Kidney tubule cell (primary cell): ENCODE measurements at regions not wholly inside any gene's neighbourhood (a gene's known extent, or its start where the extent isn't known, plus 50 kb on each side); places are given as distances from the start of the nearest gene placed in this dataset.

ENCODE experiments used
- DNase-seq: peaks from one replicate; pipeline ENCODE4 v3.0.0-alpha.2; 2018; ENCODE audit warnings: low spot score

DNA sequence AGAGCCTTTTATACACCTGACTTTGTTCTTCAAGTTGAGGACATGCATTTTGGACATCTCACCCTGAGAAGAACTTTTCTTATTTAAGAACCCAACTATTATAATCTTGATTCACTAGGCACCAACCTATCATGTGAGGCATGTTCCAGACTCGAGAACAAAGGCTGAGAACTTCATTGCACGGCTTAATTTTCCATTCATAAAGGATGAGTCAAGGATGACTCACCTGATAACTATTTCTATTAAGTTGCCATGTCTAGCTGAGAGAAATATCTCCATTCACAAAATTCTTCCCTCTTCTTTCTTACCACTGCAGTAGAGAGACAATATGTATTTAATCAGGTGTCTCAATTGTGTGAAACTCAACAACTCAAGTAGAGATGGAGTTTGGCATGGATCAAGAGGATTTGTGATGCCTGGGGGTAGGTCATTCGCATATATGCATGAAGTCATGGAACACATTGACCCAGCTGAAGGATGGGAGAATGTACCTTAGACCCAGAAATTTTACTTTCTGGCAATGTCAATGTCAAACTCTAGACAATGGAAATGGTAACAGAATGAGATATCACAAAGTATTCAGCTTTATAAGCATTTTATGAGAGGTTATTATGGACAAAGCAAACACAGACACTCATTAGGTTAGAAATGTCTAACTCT is 173.2 kb upstream of the PRNP start:
- peak; percentile 95 for DNase-seq

DNA sequence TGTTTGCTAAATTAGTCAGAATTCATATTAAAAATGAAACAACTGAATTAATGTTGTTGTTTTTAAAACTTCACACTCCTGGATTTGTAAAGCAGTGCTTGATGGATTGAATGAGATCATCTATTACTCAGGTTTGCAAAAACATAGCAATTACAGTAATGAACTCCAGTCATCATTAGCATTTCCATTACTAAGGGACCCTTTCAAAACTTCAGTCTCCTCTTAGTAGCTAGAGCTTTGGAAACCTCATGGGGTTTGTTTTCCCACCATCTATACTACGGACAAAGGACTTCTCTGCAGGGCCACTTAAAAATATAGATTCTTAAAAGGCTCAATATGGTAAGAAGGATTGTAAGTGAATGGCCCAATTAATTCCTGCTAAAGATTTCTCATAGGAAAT is 174.5 kb upstream of the PRNP start:
- no peak for DNase-seq

DNA sequence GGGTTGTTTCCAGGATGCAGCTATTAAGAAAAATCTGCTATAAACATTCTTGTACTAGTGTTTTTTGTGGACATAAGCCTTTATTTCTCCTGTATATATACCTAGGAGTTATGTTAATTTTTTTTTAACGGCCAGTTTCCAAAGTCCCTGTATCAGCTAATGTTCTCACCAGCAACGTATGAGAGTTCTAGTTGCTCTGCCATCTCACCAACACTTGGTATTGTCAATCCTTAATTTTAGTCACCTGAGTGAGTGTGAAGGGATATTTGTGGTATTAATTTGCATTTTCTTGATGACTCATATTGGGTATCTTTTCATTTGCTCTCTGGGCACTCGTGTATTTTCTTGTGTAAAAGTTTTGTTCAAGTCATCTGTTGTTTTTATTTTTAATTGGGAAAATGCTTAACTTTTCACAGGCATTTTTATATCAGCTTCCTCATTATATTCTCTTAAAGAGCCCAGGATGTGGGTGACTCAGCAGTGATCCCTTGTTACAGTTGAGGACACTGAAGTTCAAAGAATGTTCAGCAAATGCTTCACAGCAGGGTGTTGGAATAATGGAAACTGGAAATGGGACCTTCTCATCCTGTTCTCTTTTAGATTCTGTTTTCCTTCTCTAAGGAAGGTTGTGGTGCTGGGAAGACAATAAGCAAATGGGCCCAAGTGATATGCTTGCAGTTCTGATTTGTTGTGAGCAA is 176.3 kb upstream of the PRNP start:
- peak; percentile 73 for DNase-seq

DNA sequence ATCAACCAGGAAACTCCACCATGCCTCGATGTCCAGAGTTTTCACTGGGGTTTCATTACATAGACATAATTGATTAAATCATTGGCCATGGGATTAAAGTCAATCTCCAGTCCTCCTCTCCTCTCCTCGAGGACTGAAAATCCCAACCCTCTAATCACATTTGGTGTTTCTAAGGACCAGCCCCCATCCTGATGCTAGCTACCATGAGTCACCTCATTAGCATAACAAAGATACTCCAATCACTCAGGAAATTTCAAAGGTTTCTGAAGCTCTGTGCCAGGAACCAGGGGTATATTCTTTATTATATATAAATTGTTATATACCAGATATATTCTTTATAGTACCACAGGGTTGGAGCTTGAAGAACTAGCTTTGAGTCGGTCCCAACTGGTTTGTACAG is 177.5 kb upstream of the PRNP start:
- no peak for DNase-seq

DNA sequence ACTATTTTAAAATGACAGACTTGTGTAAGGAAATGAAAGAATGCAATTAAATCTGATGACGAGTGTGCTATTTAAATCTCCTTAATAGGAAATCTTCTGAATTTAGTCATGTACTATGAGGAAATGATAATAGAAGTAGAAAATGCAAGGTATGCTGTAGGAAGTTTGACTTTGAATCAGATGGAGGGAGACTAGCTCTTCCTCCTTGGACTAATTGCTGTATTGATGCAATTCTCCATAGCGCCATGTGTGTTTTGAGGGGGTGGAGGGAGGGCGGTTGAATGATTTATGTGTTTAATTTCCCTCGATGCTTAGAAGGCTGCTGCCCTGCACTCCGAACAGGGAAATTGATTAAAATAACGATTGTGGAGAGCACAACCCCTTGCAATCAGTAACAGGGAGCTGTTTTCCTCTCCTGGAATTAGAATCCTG is 179.0 kb upstream of the PRNP start:
- peak; percentile 92 for DNase-seq

DNA sequence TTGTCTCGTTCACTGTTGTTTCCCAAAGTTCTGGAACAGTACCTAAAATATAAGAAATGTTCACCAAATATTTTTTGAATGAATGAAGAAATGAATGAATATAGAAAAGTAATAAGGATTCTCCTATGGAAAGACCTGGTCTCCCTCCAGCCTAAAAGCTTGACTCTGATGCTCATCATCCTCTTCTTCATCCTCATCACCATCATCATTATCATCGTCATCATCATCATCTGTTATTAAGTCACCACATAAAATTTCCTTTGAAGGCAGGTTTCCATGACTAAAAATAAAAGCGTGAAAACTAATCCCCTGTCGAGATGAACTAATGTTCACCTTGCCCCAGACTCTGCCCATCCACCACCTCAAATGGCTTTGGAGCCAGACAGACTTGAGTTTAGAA is 181.4 kb upstream of the PRNP start:
- DNase-seq, result no peak

DNA sequence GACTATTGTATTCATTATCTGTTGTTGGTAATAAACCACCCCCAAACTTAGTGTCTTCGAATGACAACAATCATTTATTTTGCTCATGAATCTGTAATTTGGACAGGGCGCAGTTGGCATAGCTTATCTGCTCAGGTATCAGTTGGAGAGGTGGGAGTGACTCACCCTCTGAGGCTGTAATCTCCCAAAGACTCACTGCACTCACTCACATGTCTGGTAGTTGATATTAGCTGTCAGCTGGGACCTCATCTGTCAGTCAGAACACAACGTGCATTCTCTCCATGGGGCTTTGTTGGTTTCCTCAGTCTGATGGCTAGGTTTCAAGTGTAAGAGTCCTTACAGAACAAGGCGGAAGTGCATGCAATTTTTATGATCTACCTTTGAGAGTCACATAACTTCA is 183.5 kb upstream of the PRNP start:
- DNase-seq, result peak; percentile 36

DNA sequence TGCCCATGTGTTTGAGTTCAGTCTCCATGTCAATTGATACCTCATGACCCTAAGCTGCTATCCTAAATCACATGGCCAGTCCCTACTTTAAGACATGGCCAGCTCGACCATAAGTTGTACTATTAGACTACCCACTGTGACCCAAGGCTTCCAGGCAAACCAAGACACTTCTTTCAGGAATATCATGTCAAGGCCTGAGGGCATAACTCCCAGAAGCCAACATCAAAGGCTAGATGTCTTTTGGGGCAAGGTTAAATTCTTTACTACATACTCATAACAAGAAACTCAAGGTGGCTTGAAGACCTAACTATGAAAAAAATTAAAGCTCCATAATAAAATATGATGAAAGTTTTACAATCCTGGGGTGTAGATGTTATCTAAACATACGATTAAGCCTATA is 192.9 kb upstream of the PRNP start:
- no peak for DNase-seq

DNA sequence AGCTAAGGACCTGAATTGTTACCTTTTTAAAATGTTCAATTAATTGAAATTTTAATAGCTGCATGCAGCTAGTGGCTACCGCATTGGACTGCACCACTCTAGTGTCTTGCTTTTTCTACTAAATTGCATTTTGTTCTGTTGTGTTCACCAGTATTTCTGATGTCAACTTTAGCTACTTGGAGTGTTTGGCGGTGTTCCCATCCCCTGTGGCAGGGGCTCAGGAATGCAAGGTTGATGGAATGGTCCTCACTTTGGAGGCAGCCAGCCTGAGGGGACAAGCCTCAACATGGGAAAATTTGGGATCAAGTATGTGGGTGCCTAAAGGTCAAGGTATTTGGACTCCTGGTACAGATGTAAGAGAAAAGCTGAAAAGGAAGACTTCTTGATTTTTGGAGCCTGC is 194.6 kb upstream of the PRNP start:
- DNase-seq, result no peak

DNA sequence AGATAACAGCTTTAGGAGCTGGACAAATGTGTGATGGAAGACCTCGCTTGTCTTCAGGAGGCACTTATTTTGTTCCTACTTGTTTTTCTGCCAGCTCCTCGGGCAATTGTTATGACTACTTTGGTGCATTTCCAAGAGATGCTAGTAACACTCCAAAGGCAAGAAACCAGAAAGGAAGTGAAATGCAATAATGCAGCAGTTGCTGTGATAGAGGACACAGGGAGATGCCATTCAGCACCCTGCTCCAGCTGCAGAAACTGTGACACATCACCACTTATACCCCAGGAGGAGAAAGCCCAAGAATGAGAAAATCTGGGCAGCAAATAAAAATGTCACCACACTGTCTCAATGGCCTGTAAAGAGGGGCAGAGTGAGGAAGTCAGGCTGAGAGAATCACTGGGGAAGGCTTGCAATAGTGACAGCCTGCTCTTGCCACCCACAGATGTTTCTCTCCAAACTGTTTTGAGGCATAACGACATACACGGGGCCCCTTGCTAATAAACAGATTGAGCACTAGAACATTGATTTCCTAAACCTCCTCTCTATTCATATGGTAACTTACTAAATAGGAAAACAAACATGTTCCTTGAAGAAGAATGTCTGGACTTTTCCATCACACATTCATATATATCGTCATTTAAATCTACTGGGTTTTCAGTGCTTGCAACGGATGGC is 195.5 kb upstream of the PRNP start:
- no peak for DNase-seq

DNA sequence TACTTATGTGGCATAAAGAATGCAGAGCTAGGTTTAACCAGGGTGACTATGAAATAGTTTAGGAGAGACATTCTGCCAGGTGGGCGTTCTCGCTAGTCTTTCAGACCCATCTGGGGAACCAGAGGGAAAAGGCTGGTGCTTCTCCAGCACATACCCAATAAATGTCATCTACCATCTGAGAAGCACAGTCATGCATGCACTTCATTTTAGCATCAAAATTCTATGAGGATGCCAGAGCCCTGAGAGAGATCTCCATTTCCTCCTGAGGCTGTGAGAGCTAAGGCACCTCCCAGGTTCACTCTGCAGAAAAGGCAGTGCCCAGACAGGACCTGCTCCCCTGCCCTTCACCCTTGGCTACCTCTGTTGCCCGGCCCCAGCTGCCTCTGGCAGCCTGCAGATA is 196.2 kb upstream of the PRNP start:
- DNase-seq, result no peak

DNA sequence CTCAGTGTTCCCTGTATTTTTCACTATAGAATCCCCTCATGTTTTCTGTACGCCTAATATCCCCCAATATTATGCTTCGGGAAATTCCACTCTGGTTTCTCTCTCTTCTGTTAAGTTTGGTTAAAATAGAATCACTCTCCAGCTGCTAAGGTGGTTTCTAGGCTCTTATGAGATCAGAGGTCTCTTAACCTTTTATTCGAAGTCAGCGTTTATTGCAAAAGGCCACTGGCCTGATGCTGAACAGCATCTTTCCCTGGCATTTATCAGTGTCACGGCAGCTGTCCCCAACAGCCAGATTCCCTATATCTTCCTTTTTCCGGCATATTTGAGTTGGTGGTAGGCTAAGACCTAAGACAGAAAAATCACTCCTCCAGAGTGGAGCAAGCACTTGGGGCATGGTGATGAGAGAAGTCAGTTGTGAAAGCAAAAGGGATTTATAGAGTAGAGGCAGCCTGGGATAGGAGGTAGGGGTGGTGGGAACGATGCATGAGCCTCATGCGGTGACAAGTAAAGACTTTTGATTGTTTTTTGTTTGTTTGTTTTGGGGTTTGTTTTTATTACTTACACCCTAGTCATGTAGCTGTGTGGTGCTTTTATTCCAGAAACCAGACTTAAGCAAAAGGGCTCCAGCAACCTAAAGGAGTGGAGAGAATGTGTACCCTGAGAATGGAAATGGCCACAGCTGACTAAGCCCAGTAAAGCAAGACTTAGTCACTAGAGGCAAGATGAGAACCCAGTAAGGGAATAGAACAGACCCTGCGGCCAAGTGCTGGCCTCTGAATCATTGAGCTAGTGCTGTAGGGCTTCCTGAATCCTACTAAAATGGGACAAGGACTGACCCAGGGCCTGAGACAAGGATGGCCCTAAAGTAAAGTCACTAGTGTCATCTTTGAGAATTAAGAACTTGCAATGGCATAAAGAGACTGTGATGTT is 197.6 kb upstream of the PRNP start:
- DNase-seq, result peak; percentile 23

DNA sequence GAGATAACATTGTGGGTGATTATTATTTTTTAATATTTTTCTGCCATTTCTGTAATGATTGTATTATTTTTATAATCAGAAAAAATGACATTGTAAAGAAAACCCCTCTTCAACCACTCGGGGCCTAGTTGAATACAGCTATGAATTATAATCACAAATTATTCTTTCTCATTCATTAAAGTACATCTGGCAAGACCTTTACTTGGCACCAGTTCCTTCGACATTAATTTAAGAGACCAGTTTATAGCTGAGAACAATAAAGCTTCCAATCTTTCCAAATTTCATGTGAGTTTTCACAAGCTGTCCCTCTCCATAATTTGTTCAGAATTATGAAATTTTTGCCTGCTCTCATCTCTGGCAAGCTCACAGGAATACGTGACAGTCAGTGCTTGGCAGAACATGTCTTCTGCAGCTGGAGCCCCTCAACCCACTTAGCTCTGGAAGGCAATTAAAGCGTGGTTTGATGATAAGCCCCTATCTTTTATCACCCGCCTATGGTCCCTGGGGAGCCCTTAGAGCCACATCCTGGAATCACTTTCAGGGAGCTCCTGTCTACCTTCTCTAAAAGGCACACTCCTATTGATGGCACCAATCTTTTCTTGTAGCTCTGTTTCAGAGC is 201.8 kb upstream of the PRNP start:
- DNase-seq, result no peak

DNA sequence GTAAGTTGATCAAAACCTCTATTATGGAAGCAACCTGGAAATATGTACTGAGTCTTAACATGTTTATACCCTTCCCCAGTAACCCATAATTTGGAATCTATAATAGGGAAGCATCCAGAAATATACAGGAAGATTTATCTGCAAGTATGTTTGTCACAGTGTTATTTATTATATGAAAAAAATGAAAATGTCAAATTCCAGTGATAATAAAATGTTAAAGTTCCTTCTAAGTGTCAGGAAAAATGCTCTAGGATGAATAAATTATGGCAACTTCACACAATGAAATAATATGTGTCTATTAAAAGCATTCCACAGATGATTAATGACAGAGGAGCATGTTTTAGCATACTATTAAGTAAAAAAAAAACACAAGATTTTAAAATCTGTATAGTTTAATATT is 202.3 kb upstream of the PRNP start:
- DNase-seq, result no peak

DNA sequence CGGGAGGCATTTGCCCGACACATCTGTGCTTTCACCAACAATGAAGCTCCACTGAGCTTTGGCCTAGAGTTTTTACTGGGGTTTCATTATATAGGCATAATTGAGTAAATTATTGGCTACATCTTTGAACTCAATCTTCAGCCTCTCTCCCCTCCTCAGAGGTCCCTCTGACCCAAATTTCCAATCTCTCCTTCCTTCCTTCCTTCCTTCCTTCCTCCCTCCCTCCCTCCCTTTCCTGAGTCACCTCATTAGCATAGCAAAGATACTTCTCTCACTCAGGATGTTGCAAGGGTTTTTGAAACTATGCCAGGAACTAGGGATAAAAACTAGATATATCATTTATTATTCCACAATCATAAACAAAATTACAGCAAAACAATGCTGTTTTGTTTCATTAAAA is 202.8 kb upstream of the PRNP start:
- DNase-seq, result peak; percentile 12

DNA sequence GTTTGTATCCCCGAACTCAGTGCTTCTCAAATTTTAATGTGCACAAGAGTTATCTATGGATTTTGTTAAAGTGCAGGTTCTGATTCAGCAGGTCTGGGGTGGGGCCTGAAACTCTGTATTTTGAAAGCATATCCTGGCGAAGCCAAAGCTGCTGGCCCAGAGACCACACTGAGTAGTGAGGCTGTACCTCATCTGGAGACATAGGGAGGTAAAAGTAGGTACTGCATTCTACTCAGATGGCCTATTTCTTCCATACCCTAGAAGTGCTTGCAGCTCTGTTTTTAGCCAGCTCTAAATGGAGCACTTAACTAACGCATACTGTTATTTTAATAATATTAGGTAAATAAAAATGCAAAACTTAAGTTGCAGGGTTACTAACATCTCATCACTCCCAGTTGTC is 206.2 kb upstream of the PRNP start:
- no peak for DNase-seq

DNA sequence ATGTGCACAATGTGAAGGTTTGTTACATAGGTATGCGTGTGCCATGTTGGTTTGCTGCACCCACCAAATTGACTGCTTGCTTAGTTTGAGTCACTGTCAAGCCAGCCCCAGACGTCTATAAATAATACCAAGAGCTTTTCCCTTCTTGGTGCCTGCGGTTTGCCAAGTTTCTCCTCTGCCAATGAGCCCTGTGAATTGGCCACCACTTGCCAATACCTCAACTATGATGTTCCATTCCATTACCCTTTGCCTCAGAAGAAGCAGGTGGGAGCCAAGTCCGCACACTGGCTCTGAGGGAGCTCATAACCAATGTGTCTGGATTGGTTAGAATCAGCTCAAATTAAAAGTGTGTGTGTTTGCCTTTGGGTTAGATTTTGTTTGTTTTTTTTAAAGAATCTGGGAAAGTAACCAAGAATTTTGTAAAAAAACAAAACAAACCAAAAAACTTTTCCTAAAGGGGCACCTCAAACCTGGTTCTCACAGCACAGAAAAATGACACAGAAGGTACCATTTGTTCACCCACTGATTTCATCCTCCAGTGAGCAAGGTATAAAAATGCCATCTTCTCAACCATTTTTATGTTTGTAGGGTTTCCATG is 209.3 kb upstream of the PRNP start:
- no peak for DNase-seq

DNA sequence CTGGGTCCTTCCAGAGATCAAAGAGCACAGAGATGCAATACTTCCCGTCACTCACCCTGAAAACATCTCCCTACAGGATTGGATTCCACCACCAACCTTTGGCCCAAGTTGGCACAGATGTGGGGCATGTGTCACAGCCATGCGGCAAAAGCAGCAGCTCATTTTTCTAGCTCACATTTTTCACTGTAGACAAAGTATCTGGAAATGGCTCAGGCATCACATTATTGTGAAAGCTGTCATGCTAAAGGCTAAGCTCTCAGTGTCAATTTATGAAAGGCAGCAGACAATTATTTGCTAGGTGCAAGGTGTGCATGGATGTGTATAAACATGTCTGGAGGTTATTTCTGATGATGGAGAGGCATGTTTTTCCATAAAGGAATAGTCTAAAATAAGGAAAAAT is 213.3 kb upstream of the PRNP start:
- DNase-seq, result no peak

DNA sequence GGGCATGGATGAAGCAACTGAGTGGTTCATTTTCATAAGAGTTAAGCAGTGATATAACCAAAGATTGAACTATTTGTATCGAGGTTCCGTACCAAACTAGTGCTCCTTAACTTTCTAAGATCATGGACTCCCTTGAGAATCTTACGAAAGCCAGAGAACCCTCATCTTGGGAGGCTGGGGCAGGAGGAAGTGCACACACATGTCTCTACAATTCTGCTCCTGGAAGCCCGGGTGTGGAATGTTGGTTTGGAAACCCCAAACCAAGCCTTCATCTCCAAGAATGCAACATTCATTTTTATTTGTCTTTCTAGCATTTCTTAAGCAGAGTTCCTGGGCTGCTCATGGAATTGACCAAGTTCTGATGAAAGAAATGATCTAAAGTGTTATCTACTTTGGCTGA is 215.0 kb upstream of the PRNP start:
- no peak for DNase-seq

DNA sequence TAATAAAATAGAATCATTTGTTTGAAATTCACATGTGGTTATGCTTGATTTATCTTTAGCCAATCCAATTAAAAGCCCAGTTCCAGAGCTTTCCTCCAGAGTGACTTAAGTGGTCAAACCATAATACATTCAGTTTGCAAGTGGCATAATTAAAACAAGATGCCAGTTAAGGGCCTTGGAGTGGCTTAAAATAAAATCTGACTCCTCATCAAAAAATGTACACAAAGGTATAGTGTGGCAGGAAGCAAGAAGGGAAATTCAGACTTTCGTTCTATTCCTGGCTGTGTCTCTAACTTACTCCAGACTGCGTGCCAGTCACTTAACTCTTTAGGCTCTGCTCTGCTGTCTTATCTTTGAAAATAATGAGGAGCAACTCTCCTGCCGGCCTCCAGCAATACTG is 215.9 kb upstream of the PRNP start:
- DNase-seq, result peak; percentile 7

DNA sequence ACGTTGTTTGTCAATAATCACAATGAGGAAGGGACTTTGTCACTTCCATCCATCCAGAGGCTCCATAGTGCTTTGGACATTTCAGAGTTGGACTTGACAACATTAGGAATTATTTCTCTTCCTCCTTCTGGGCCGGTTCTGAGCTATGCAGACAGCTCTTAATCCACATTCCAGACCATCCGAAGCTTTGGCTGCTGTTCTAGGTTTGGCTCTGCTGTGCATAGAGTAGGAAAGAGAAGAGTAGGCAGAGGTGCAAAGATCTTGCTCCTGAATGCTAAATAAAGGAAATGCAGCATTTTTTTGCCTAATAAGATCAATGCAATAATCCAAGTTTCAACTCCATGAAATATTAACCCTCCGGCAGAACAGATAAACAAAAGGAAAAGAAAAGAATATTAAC is 216.3 kb upstream of the PRNP start:
- no peak for DNase-seq

DNA sequence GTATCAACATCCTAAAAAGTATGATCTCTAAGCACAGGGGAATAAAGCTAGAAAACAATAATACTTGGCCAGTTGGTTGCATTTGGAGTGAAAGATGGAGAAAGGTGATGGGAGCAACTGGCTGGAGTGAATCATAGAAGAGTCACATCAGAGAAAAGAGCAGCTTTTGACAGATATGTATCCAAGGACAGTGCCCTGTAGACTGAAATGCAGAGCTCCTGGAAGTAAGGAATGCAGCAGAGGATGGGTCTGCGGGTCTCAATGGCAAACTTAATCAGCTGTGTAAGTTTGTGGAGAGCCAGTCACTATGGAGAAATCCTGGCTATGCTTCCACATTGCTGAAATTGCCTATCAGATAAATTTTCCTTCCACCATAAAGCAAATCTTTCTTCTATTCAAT is 218.1 kb upstream of the PRNP start:
- DNase-seq, result no peak
